HG02840 (cell line): ENCODE measurements at regions not wholly inside any gene's neighbourhood (a gene's known extent, or its start where the extent isn't known, plus 50 kb on each side); places are given as distances from the start of the nearest gene placed in this dataset.
"Not testable (repeated sequence)": the region's sequence is repeated elsewhere in the genome, so short reads cannot be mapped to it uniquely, and the experiment has no call there.

Source experiments
- ATAC-seq: cut with Tn5 transposase; IDR thresholded peaks from one replicate; pipeline ENCODE4 v1.9.1; 2021; ENCODE audit warnings: mild to moderate bottlenecking, moderate library complexity, moderate number of reproducible peaks; ENCODE audit not compliant: unreplicated experiment, low FRiP score

GRCh38 chr2:82333697-82334096 is 2029.1 kb upstream of the LRRTM1 start:
- no peak for ATAC-seq

GRCh38 chr2:82330155-82330554 is 2025.6 kb upstream of the LRRTM1 start:
- no peak for ATAC-seq

- not testable (repeated sequence) for ATAC-seq
These were observed 2021.7 kb upstream of the LRRTM1 start for GRCh38 chr2:82326180-82326767.

GRCh38 chr2:82320296-82320695 is 2015.7 kb upstream of the LRRTM1 start:
- ATAC-seq: no peak

GRCh38 chr2:82317012-82317411 is 2012.5 kb upstream of the LRRTM1 start:
- no peak for ATAC-seq

- ATAC-seq: no peak
These were observed 2012.0 kb upstream of the LRRTM1 start for GRCh38 chr2:82316586-82316985.

- ATAC-seq: no peak
These were observed 2010.4 kb upstream of the LRRTM1 start for GRCh38 chr2:82314836-82315472.

GRCh38 chr2:82307511-82307910 is 2003.0 kb upstream of the LRRTM1 start:
- ATAC-seq: no peak

- no peak for ATAC-seq
These were observed 1997.0 kb upstream of the LRRTM1 start for GRCh38 chr2:82301506-82301905.

- no peak for ATAC-seq
These were observed 1984.9 kb upstream of the LRRTM1 start for GRCh38 chr2:82289446-82289845.

GRCh38 chr2:82283075-82283474 is 1978.5 kb upstream of the LRRTM1 start:
- ATAC-seq: no peak

GRCh38 chr2:82282111-82282882 is 1977.7 kb upstream of the LRRTM1 start:
- no peak for ATAC-seq

- ATAC-seq: no peak
These were observed 1974.8 kb upstream of the LRRTM1 start for GRCh38 chr2:82279367-82279766.

GRCh38 chr2:82278416-82278815 is 1973.9 kb upstream of the LRRTM1 start:
- ATAC-seq: no peak

GRCh38 chr2:82275599-82275998 is 1971.0 kb upstream of the LRRTM1 start:
- ATAC-seq: no peak

- ATAC-seq: no peak
These were observed 1963.9 kb upstream of the LRRTM1 start for GRCh38 chr2:82268446-82268845.

- ATAC-seq: no peak
These were observed 1956.0 kb upstream of the LRRTM1 start for GRCh38 chr2:82260521-82260920.

- ATAC-seq: no peak
These were observed 1955.0 kb upstream of the LRRTM1 start for GRCh38 chr2:82259551-82259950.

GRCh38 chr2:82257796-82258555 is 1953.4 kb upstream of the LRRTM1 start:
- ATAC-seq: no peak

- ATAC-seq: no peak
These were observed 1952.6 kb upstream of the LRRTM1 start for GRCh38 chr2:82256983-82257632.
